GM12864 (cell line): ENCODE measurements at regions not wholly inside any gene's neighbourhood (a gene's known extent, or its start where the extent isn't known, plus 50 kb on each side); places are given as distances from the start of the nearest gene placed in this dataset.
A peak's percentile ranks its signal among the peaks of the same experiment; 100 is the strongest.

Source experiments
- DNase-seq: peaks from one replicate; pipeline ENCODE4 v3.0.0-alpha.2; 2011; ENCODE audit warnings: low read depth
- H3K4me3 ChIP-seq: 2 replicates; pipeline ENCODE4 v1.5.1; 2011; ENCODE audit warnings: mild to moderate bottlenecking, low read depth, low read length, control low read depth
- TF ChIP-seq, protein P1 (sequence below): IDR thresholded peaks from 2 replicates; pipeline ENCODE4 v1.5.1; 2011; ENCODE audit warnings: low read depth, mild to moderate bottlenecking, moderate library complexity, low read length, control low read depth, inconsistent platforms; ENCODE audit errors: missing control alignments

DNA sequence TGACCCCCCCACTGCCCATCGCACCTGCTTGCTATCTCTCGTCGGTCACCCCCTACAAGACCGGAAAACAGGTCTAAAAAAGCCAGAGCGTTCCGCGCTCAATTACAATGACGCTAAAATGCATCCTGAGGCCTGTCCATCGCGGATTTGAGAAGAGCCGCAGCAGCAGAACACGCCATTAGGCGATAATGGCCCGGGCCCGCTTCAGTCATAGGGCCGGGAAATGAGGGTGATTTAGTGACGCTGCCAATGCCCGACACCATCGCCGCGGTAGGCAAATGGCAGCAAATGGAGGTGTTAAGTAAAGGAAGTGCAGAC, 64.1 kb upstream of the SSX2IP start:
- no peak overlapping the region for H3K4me3 ChIP-seq
- DNase-seq, result no peak
- TF ChIP-seq, protein P1, sequence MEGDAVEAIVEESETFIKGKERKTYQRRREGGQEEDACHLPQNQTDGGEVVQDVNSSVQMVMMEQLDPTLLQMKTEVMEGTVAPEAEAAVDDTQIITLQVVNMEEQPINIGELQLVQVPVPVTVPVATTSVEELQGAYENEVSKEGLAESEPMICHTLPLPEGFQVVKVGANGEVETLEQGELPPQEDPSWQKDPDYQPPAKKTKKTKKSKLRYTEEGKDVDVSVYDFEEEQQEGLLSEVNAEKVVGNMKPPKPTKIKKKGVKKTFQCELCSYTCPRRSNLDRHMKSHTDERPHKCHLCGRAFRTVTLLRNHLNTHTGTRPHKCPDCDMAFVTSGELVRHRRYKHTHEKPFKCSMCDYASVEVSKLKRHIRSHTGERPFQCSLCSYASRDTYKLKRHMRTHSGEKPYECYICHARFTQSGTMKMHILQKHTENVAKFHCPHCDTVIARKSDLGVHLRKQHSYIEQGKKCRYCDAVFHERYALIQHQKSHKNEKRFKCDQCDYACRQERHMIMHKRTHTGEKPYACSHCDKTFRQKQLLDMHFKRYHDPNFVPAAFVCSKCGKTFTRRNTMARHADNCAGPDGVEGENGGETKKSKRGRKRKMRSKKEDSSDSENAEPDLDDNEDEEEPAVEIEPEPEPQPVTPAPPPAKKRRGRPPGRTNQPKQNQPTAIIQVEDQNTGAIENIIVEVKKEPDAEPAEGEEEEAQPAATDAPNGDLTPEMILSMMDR, result no peak

- H3K4me3 ChIP-seq, result no peak overlapping the region
- TF ChIP-seq, protein P1, result peak; percentile 93
- DNase-seq, result peak; percentile 26
Measured at GRCh38 chr1:84753516-84754385, 63.5 kb upstream of the SSX2IP start.

DNA sequence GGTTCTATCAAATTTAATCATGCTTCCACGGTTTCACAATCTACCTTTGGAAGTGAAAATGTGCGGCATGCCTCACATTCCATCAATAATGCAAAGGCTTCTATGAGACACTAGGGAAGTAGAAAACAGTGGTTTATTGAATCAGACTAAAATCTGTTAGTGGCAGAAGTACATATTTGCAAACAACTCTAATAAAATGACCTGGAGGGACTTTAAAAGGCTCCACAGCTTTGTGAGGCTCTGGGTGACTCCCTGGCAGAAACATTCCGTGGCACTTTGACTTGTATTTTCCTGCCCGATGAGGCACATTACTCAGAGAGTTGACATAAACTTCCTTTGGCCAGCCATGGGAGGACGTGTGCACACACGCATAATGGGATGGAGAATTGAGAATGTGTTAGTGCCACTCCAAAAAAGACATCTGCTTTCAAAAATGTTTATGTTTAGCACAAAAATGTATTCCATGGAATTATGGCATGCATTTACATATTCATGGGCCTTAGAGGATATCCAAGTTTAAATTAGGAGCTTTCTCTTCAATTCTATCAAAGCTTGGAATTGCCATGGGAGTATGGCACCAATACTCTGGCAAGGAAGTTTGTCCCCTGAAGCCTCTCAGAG, 60.0 kb upstream of the SSX2IP start:
- TF ChIP-seq, protein P1, result no peak
- no peak overlapping the region for H3K4me3 ChIP-seq
- no peak for DNase-seq

- no peak overlapping the region for H3K4me3 ChIP-seq
- no peak for DNase-seq
- TF ChIP-seq, protein P1, result no peak
Measured at GRCh38 chr1:84749427-84749826, 59.2 kb upstream of the SSX2IP start.

- H3K4me3 ChIP-seq, result no peak overlapping the region
- no peak for DNase-seq
- TF ChIP-seq, protein P1, result no peak
Measured at GRCh38 chr1:84748364-84748763, 58.1 kb upstream of the SSX2IP start.

DNA sequence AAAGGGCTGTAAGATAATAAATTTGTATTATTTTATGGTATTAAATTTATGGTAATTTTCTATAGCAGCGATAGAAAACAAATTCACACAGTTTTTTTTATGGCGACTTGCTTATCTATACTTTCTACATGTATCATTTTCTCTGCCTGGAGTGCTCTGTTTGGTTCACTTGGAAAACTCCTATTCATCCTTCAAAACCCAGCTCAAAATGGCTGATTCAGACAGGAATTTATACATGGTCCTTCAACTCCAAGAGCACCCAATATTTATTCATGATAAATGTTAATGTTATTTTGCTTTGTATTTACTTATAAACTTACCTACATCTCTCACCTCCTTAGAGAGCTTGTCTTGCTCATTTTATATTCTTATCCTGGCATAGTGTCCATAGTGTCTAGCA, 55.6 kb upstream of the SSX2IP start:
- H3K4me3 ChIP-seq, result no peak overlapping the region
- TF ChIP-seq, protein P1, result no peak
- DNase-seq, result no peak
